HepG2 (cell line): ENCODE measurements at regions not wholly inside any gene's neighbourhood (a gene's known extent, or its start where the extent isn't known, plus 50 kb on each side); places are given as distances from the start of the nearest gene placed in this dataset.

Source experiments
- CREB3 ChIP-seq: sonication (generic); formaldehyde crosslinking; IDR thresholded peaks from 2 replicates; pipeline ENCODE4 v1.5.0; 2020; ENCODE audit warnings: missing genetic modification reagents
- EEA1 ChIP-seq: sonication (generic); formaldehyde crosslinking; IDR thresholded peaks from 2 replicates; pipeline ENCODE4 v1.5.1; 2020; ENCODE audit warnings: mild to moderate bottlenecking, missing genetic modification reagents, borderline replicate concordance
- HNRNPK ChIP-seq: fragments of 200-400 bp; formaldehyde crosslinking; IDR thresholded peaks from 2 replicates; pipeline ENCODE4 v1.6.1; 2018; ENCODE audit warnings: low read length, low read depth, moderate library complexity, mild to moderate bottlenecking; ENCODE audit not compliant: poor library complexity, severe bottlenecking
- ZSCAN22 ChIP-seq: sonication (generic); formaldehyde crosslinking; IDR thresholded peaks from 2 replicates; pipeline ENCODE4 v1.4.0; 2020; ENCODE audit warnings: mild to moderate bottlenecking, missing genetic modification reagents
- TF ChIP-seq, protein P1 (sequence below): sonication (generic); formaldehyde crosslinking; IDR thresholded peaks from one replicate; pipeline ENCODE4 v1.5.1; 2020; ENCODE audit warnings: mild to moderate bottlenecking, missing genetic modification reagents; ENCODE audit errors: not compliant biosample characterization
- TF ChIP-seq, protein P2 (sequence below): sonication (generic); formaldehyde crosslinking; IDR thresholded peaks from 2 replicates; pipeline ENCODE4 v1.4.0; 2020; ENCODE audit warnings: missing genetic modification reagents, mild to moderate bottlenecking, borderline replicate concordance

- TF ChIP-seq, protein P1, sequence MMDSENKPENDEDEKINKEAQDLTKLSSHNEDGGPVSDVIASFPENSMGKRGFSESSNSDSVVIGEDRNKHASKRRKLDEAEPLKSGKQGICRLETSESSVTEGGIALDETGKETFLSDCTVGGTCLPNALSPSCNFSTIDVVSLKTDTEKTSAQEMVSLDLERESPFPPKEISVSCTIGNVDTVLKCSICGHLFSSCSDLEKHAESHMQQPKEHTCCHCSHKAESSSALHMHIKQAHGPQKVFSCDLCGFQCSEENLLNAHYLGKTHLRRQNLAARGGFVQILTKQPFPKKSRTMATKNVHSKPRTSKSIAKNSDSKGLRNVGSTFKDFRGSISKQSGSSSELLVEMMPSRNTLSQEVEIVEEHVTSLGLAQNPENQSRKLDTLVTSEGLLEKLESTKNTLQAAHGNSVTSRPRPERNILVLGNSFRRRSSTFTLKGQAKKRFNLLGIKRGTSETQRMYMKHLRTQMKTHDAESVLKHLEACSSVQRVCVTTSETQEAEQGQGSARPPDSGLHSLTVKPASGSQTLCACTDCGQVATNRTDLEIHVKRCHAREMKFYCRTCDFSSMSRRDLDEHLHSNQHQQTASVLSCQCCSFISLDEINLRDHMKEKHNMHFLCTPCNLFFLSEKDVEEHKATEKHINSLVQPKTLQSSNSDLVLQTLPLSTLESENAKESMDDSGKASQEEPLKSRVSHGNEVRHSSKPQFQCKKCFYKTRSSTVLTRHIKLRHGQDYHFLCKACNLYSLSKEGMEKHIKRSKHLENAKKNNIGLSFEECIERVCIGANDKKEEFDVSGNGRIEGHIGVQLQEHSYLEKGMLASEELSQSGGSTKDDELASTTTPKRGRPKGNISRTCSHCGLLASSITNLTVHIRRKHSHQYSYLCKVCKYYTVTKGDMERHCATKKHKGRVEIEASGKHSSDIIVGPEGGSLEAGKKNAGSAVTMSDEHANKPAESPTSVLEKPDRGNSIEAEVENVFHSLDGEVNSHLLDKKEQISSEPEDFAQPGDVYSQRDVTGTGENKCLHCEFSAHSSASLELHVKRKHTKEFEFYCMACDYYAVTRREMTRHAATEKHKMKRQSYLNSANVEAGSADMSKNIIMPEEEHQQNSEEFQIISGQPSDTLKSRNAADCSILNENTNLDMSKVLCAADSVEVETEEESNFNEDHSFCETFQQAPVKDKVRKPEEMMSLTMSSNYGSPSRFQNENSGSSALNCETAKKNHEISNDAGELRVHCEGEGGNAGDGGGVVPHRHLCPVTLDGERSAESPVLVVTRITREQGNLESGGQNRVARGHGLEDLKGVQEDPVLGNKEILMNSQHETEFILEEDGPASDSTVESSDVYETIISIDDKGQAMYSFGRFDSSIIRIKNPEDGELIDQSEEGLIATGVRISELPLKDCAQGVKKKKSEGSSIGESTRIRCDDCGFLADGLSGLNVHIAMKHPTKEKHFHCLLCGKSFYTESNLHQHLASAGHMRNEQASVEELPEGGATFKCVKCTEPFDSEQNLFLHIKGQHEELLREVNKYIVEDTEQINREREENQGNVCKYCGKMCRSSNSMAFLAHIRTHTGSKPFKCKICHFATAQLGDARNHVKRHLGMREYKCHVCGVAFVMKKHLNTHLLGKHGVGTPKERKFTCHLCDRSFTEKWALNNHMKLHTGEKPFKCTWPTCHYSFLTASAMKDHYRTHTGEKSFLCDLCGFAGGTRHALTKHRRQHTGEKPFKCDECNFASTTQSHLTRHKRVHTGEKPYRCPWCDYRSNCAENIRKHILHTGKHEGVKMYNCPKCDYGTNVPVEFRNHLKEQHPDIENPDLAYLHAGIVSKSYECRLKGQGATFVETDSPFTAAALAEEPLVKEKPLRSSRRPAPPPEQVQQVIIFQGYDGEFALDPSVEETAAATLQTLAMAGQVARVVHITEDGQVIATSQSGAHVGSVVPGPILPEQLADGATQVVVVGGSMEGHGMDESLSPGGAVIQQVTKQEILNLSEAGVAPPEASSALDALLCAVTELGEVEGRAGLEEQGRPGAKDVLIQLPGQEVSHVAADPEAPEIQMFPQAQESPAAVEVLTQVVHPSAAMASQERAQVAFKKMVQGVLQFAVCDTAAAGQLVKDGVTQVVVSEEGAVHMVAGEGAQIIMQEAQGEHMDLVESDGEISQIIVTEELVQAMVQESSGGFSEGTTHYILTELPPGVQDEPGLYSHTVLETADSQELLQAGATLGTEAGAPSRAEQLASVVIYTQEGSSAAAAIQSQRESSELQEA (CRISPR knock-in tag) = no peak
- TF ChIP-seq CREB3 (CRISPR knock-in tag) (no peak), HNRNPK (no peak), ZSCAN22 (CRISPR knock-in tag) (no peak), EEA1 (no peak)
- TF ChIP-seq, protein P2, sequence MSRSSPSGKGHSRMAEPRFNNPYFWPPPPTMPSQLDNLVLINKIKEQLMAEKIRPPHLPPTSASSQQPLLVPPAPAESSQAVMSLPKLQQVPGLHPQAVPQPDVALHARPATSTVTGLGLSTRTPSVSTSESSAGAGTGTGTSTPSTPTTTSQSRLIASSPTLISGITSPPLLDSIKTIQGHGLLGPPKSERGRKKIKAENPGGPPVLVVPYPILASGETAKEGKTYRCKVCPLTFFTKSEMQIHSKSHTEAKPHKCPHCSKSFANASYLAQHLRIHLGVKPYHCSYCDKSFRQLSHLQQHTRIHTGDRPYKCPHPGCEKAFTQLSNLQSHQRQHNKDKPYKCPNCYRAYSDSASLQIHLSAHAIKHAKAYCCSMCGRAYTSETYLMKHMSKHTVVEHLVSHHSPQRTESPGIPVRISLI (CRISPR knock-in tag) = no peak
- TF ChIP-seq, all 625 proteins: peak for 0
Observed at GRCh38 chr10:121231079-121231478, 367.2 kb downstream of the FGFR2 start (continued).
